GM18858 (cell line): ENCODE measurements at regions not wholly inside any gene's neighbourhood (a gene's known extent, or its start where the extent isn't known, plus 50 kb on each side); places are given as distances from the start of the nearest gene placed in this dataset.
"Not testable (repeated sequence)": the region's sequence is repeated elsewhere in the genome, so short reads cannot be mapped to it uniquely, and the experiment has no call there.

Experiments used
- ATAC-seq: cut with Tn5 transposase; IDR thresholded peaks from one replicate; pipeline ENCODE4 v1.9.1; 2021; ENCODE audit not compliant: unreplicated experiment

DNA sequence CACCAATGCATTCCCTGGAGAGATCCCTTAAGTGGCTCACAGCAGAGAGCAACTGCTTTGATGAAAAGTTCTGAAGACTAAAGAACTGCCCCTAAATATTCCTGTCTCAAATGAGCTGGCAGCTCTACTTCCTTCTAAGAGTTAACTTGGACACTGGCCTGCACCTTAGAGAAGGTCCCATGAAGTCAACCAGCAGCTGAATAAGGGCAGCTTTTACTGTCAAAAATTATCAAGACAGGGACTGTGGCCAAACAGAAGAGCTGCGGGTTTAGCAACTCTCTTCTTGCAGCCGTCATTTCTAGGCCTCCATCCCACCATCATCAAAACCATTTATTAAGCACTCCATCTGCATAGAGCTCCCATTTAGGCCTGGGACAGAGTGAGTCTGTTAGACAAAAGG is 491.1 kb upstream of the TSHZ3 start:
- no peak for ATAC-seq

GRCh38 chr19:31841755-31842154 is 492.5 kb upstream of the TSHZ3 start:
- no peak for ATAC-seq

DNA sequence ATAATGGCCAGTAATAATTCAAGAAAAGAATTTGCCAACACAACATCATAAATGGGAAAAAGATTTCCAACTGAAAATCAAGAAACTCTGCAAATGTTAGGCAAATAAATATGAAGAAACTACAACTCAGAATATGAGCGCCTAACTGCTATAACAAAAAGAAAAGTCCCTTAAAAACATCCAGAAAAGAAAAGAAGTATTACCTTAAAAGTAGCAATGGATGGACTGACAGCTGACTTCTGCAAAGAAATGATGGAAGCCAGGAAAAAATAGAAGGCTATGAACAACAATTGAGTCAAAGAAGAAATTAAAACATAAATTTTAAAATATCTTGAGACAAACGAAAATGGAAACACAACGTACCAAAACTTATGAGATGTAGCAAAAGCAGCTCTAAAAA is 482.3 kb upstream of the ZNF507 start:
- no peak for ATAC-seq

DNA sequence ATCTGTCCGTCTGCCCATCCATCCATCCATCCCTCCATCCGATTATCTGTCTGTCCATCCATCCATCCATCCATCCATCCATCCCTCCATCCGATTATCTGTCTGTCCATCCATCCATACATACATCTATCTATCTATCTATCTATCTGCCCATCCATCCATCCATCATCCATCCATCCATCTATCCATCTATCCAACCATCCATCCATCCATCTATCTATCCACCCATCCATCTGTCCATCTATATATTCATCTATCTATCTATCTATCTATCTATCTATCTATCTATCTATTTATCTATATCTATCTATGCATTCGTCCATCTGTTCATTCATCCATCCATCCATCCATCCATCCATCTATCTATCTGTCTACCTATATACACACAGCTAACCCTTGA is 471.1 kb upstream of the ZNF507 start:
- ATAC-seq = no peak

GRCh38 chr19:31875591-31875990 is 469.8 kb upstream of the ZNF507 start:
- no peak for ATAC-seq

DNA sequence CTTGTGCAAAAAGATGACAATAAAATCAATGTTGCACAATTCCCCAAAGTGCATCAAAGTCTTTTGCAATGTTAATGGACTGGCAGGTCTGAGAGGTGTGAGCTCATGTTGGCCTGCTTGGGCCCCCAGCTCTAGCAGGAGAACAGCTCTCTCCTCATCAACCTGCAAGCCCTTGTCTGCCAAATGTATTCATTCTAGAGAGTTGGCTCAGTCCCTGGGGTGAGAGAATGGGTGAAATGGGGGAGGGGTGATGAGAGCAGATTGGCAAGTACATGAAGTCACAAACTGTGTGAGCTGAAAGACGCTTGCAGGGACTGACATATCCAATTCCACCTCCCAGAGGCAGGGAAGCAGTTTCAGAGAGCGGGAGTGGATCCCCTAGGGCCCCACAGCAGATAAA is 465.1 kb upstream of the ZNF507 start:
- no peak for ATAC-seq

GRCh38 chr19:31881988-31882387 is 463.4 kb upstream of the ZNF507 start:
- no peak for ATAC-seq

- ATAC-seq = no peak
Measured at GRCh38 chr19:31882709-31883108, 462.7 kb upstream of the ZNF507 start.

DNA sequence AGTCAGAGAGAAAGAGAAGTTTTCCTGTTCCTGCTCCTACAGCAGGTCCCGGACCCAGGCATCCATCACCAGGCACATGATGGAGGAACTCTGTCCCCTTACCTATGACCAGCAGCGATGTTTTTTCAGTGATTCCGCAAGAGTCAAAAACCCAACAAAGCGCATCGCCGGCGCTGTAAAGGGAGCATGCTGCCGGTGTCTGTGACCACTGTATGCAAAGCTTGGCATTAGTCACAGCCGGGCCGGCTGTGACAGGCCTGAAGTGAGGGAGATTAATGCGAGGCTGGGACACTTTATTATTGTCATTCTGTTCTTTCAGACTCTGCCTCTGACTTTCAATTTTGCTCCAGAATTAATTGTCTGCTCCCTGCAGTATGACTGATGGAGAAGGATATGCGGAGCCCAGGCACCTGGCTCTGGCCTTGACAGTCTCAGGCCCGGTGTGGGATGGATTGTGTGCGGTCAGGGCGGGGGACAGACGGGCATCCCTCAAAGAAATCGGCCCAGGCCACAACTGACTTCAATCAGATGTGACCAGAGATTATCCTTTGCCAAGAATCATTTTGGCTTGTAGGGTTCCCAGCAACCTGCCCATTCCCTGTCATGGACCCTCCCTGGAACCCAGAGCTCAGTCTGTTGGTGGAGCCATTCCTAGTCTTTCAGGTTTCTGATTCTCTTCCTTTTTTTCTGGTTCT is 462.0 kb upstream of the ZNF507 start:
- no peak for ATAC-seq

GRCh38 chr19:31885280-31885853 is 460.0 kb upstream of the ZNF507 start:
- ATAC-seq = no peak

- no peak for ATAC-seq
Measured at GRCh38 chr19:31890230-31890629, 455.2 kb upstream of the ZNF507 start.

DNA sequence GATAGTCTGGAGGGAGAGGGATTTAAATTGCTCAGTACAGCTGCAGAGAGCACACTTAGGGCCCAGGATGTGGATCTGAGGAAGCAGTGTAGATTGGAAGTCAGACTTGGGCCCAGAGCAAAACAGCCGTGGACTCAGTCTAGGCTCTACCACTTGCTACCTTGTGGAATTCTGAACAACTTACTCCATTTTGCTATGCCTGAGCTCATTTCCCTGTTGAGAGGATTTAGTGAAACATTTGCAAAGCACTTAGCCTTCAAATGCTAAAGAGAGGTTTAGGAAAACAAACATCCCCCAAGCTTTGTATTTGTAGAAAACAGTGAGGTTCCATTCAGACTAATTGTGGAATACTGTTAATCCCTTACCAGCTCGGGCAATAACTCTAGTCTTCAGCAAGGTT is 453.4 kb upstream of the ZNF507 start:
- ATAC-seq = no peak

- not testable (repeated sequence) for ATAC-seq
Measured at GRCh38 chr19:31893491-31893890, 451.9 kb upstream of the ZNF507 start.

GRCh38 chr19:31894451-31894850 is 451.0 kb upstream of the ZNF507 start:
- no peak for ATAC-seq

- no peak for ATAC-seq
Measured at GRCh38 chr19:31897292-31897691, 448.1 kb upstream of the ZNF507 start.

GRCh38 chr19:31900991-31901390 is 444.4 kb upstream of the ZNF507 start:
- ATAC-seq = no peak

DNA sequence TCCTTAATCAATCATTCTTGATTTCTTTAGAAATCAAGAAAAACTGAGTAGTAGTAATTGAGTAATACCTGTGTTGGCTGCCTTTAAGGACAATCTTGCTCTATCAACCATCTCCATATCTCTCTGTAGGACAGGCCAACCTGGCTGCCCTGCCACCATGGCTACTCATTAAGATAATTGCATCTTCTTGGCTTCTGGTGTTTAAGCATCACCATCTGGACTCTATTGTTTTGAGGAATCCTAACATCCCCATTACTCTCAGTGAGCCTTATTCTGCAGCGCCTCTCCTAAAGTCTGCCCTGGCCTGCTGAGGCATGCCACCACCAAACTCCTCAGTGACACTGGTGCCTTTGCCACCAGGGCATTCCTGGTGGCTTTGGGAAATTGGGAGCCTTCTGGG is 442.6 kb upstream of the ZNF507 start:
- ATAC-seq = no peak

DNA sequence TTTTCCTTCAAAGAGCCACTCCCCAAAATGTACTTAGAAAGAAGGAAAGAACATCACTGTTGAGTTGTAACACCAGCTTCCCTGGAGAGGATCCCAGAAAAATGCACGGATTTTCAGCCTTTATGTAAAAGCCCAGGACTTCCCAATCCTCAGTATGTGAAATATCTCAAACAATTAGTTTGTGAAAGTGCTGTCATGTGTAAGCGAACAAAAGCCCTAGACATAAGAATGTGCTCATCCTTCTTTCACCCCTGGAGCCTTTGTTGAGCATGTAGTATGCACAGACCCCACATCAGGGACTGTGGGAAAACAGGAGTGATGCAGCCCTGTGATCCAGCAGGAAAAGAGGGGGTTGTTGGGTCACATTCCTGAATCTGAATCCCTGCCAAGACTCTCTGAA is 441.4 kb upstream of the ZNF507 start:
- no peak for ATAC-seq

GRCh38 chr19:31906111-31906871 is 439.1 kb upstream of the ZNF507 start:
- ATAC-seq = no peak

DNA sequence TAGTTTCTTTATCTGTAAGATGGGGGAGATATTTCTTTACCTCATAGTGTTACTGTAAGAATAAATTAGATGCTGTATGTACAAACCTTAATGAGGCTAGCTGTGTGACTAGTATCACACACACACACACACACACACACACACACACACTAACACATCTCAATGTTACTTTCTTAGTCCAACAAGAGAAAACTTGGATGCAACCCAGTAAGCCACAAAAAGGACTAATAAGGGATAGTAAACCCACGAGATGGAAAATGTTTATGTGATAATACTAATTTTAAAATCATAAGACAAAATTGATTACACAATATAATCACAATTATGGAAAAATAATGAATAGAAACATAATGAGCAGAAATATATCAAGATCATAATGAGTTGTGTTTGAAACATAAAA is 437.7 kb upstream of the ZNF507 start:
- ATAC-seq = no peak

DNA sequence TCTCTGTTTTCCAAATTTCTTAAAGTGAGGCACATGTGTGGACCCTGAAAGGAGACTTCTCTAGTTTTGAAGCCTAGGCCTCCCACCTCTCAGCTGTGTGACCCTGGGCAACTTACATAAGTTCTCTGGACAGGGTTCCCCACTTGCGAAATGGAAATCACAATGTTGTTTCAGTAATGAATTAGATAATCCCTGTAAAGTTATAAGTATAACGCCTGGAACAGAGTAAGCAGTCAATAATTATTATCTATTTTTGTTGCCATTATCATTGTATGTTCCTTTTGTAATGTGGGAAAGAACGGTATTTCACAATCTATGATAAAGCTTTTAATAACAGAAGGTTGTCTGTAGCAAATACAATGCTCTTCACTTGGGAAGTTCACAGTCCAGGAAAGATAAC is 437.3 kb upstream of the ZNF507 start:
- no peak for ATAC-seq

GRCh38 chr19:31908496-31909225 is 436.7 kb upstream of the ZNF507 start:
- no peak for ATAC-seq
